ENCODE measurements at regions not wholly inside any gene's neighbourhood (a gene's known extent, or its start where the extent isn't known, plus 50 kb on each side); places are given as distances from the start of the nearest gene placed in this dataset.
"Not testable (repeated sequence)": the region's sequence is repeated elsewhere in the genome, so short reads cannot be mapped to it uniquely, and the experiment has no call there.

- TF ChIP-seq CTCF (IDR thresholded peaks at IDR 0.05; ENCODE audit: low read depth, low read length, poor library complexity, severe bottlenecking); EZH2phosphoT487 (IDR thresholded peaks at IDR 0.05; ENCODE audit: borderline replicate concordance, low read length): not testable (repeated sequence)
Measured at GRCh38 chr22:11060797-11061196, 4467.2 kb upstream of the OR11H1 start.
